Right atrium auricular region (tissue), 2 donors: ENCODE measurements at regions not wholly inside any gene's neighbourhood (a gene's known extent, or its start where the extent isn't known, plus 50 kb on each side); places are given as distances from the start of the nearest gene placed in this dataset.

Source experiments
- DNase-seq: peaks from one replicate; pipeline ENCODE4 v3.0.0-alpha.2; 2019; ENCODE audit warnings: low spot score
- H3K27ac ChIP-seq, 2 donors: fragments of 200-600 bp; sonication (generic); 1 replicate in 1 of 2; 2 replicates in 1 of 2; pipeline ENCODE4 v1.5.1; 2016 to 2019
- H3K27me3 ChIP-seq, 2 donors: fragments of 200-600 bp; sonication (generic); one replicate each; pipeline versions ENCODE4 v1.5.1 to v1.6.0; 2017 to 2019
- H3K36me3 ChIP-seq: fragments of 200-600 bp; sonication (generic); one replicate; pipeline ENCODE4 v1.5.1; 2016
- H3K4me1 ChIP-seq, 2 donors: fragments of 200-600 bp; sonication (generic); one replicate each; pipeline versions ENCODE4 v1.5.1 to v1.6.0; 2017 to 2019
- H3K4me3 ChIP-seq, 2 donors: fragments of 200-600 bp; sonication (generic); 1 replicate in 1 of 2; 2 replicates in 1 of 2; pipeline ENCODE4 v1.5.1; 2017 to 2019; ENCODE audit warnings: mild to moderate bottlenecking in 1 of 2, moderate library complexity in 1 of 2
- H3K9me3 ChIP-seq, 2 donors: fragments of 200-600 bp; sonication (generic); one replicate each; pipeline ENCODE4 v1.5.1; 2019
- TF ChIP-seq, protein P1 (sequence below), 2 donors: fragments of 200-600 bp; sonication (generic); IDR thresholded peaks; one replicate each; pipeline ENCODE4 v1.5.1; 2019; ENCODE audit warnings: antibody characterized with exemption in 2 of 2

DNA sequence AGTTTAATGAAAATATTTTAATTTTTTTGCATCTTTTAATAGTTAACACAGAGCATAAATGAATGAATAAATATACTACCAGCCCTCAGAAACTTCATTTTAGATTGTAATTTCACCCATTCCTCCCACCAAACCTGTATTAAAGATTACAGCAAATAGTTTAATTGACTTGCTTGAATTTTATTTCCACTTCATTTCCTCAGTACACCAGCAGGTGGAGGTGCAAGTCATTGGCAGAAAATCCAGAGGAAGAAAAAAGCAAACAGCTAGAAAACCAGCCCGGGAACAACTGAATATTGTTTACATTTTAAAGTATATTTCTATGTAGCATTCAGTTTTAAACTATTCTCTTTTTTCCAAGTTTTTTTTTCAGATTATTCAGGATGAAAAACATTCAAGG is 177.8 kb downstream of the OLFM4 start:
- H3K27me3 ChIP-seq: peaks cover under 1 to 4% of the 10 kb centered on the region in 2 donors
- no peak overlapping the region for H3K27ac ChIP-seq
- H3K9me3 ChIP-seq: no peaks in the 10 kb centered on the region
- TF ChIP-seq, protein P1, sequence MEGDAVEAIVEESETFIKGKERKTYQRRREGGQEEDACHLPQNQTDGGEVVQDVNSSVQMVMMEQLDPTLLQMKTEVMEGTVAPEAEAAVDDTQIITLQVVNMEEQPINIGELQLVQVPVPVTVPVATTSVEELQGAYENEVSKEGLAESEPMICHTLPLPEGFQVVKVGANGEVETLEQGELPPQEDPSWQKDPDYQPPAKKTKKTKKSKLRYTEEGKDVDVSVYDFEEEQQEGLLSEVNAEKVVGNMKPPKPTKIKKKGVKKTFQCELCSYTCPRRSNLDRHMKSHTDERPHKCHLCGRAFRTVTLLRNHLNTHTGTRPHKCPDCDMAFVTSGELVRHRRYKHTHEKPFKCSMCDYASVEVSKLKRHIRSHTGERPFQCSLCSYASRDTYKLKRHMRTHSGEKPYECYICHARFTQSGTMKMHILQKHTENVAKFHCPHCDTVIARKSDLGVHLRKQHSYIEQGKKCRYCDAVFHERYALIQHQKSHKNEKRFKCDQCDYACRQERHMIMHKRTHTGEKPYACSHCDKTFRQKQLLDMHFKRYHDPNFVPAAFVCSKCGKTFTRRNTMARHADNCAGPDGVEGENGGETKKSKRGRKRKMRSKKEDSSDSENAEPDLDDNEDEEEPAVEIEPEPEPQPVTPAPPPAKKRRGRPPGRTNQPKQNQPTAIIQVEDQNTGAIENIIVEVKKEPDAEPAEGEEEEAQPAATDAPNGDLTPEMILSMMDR (IDR thresholded peaks at IDR 0.05): no peak
- no peaks in the 10 kb centered on the region for H3K36me3 ChIP-seq
- H3K4me1 ChIP-seq: no peaks in the 10 kb centered on the region
- DNase-seq: no peak
- H3K4me3 ChIP-seq: no peak overlapping the region

DNA sequence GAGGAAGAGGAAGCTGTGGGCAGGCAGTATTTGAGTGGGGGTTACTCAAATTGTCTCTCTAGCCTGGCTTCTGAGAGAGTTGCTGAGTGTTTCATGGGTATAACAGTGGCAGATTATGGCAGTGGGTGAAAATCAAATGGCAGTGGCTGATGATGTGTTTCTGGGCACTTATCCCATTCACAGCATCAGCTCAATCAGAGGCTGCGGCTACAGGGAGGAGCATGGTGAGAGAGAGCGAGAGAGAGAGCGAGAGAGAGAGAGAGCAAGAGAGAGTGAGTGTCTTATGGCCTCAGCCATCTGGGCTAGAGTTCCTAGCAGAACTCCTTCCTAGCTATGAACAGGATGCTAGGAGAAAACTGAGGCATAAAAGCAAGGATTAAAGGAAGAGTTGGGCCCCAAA is 178.9 kb downstream of the OLFM4 start:
- TF ChIP-seq, protein P1 (IDR thresholded peaks at IDR 0.05): no peak
- H3K36me3 ChIP-seq: no peaks in the 10 kb centered on the region

DNA sequence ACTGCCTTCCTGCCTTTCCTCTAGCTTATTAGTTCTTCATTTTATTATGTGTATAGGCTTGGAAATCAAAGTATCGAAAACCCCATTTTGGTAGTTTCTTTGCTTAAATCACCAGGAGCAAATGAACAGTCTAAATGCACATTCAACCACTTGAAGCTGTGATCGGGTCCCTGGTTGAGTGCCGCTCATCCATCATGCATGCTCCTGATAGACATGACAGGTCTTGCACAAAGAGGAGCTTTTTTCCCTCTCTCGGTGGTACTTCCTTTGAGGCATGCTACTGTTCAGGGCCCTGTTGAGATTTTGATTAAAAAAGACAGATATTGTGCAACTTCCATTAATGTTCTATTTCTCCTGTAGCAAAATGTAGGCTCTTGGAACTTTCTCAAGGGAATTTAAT is 185.8 kb downstream of the OLFM4 start:
- Histone ChIP-seq H3K4me1 (no peaks in the 10 kb centered on the region), H3K9me3 (no peaks in the 10 kb centered on the region), H3K27ac (no peak overlapping the region), H3K27me3 (no peaks in the 10 kb centered on the region), H3K4me3 (no peak overlapping the region), H3K36me3 (no peaks in the 10 kb centered on the region)
- TF ChIP-seq, protein P1 (IDR thresholded peaks at IDR 0.05): no peak
- DNase-seq: no peak

More for the DNA sequence above, 178.9 kb downstream of the OLFM4 start:
- Histone ChIP-seq H3K4me3 (no peak overlapping the region), H3K4me1 (no peaks in the 10 kb centered on the region), H3K9me3 (no peaks in the 10 kb centered on the region), H3K27ac (no peak overlapping the region), H3K27me3 (no peaks in the 10 kb centered on the region)
- no peak for DNase-seq

DNA sequence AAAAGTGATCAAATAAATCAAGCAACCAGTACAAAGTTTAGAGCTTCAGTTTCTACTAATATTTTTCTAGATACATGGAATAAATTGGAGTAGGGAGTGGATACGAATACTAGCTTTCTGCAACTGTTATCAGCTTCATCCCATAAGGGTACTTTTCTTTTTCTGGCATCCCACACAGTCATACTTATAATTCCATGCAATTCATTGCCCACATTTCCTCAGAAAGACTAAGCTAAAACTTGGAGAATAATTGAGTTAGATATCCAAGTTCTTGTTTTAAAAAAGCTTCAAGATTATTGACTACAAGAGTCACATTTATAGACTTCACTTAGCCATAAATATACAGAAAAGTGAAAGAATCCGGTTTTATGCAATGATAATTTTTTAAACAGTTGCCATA is 186.9 kb downstream of the OLFM4 start:
- TF ChIP-seq, protein P1 (IDR thresholded peaks at IDR 0.05): no peak
- Histone ChIP-seq H3K27ac (no peak overlapping the region), H3K4me1 (no peaks in the 10 kb centered on the region), H3K27me3 (no peaks in the 10 kb centered on the region), H3K4me3 (no peak overlapping the region), H3K36me3 (no peaks in the 10 kb centered on the region), H3K9me3 (no peaks in the 10 kb centered on the region)
- DNase-seq: no peak

DNA sequence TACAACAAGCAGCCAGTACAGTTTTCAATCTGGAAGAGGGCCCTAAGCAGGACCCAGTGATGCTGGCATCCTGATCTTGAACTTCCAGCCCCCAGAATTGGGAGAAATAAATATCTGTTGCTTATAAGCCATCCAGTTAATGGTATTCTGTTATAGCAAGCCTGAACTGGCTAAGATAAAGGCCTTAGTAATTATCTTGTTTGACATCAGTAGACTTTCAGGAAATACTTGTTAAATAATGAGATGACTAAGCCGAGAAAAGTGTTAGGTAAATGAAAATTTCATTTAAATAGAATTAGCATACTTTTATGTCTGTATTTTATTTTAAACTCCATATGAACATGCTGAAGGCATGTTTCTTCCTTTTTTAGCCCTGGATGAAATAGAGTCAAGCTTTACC is 188.2 kb downstream of the OLFM4 start:
- no peak for DNase-seq
- Histone ChIP-seq H3K9me3 (no peaks in the 10 kb centered on the region), H3K27ac (no peak overlapping the region), H3K4me3 (no peak overlapping the region), H3K4me1 (no peaks in the 10 kb centered on the region), H3K27me3 (no peaks in the 10 kb centered on the region), H3K36me3 (no peaks in the 10 kb centered on the region)
- TF ChIP-seq, protein P1 (IDR thresholded peaks at IDR 0.05): no peak

DNA sequence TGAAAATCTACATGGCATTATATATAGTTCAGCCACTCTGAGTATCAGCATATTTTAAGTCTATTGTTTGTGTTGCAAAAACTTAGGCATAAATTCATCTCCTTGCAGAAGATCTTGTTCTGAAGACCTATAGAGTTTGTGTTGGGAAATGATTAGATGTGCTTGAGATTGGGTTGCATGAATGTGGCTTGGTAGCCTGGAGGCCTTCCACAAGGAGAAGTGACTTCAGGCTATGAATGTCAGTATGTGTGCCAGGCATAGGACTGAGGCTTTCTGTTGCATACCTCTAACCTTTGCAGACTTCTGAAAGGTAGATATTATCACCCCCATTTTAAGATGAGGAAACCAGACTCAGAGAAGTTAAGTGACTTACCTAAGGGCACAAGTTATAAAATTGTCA is 188.6 kb downstream of the OLFM4 start:
- TF ChIP-seq, protein P1 (IDR thresholded peaks at IDR 0.05): no peak
- H3K27me3 ChIP-seq: no peaks in the 10 kb centered on the region
- no peaks in the 10 kb centered on the region for H3K4me1 ChIP-seq
- DNase-seq: no peak
- no peak overlapping the region for H3K27ac ChIP-seq
- H3K9me3 ChIP-seq: no peaks in the 10 kb centered on the region
- no peak overlapping the region for H3K4me3 ChIP-seq
- no peaks in the 10 kb centered on the region for H3K36me3 ChIP-seq
